ENCODE measurements at regions not wholly inside any gene's neighbourhood (a gene's known extent, or its start where the extent isn't known, plus 50 kb on each side); places are given as distances from the start of the nearest gene placed in this dataset.

DNA sequence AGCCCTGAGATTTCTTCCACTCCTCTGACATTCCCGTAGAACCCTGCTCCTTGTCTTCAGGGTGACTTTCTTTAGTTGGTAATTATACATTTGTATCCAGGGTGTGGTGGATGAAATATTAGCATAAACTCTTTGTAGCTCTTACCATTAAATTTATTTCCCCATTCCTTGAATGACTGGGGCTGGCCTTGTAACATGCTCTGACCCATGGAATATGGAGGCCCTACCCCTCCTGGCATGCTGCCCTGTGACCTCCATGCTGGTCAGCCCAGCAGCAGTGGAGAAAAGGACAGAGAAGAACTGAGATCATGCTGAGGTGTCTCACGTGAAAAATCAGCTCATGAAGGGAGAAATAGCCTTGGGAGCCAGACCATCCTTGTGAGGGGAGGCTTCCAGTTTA, 96.1 kb upstream of the PROK2 start:
- Mint-ChIP-seq H3K36me3 (ENCODE audit: insufficient read depth in 1 of 3, low read depth in 3 of 3) (no peaks in the 10 kb centered on the region), H3K27me3 (ENCODE audit: low read depth) (no peaks in the 10 kb centered on the region), H3K27ac (no peak overlapping the region; a peak in 1 of 7 replicates), H3K9me3 (no peaks in the 10 kb centered on the region), H3K4me3 (no peak overlapping the region), H3K4me1 (peaks cover 36 to 40% of the 10 kb centered on the region in 2 experiments)
- H4K91ac ChIP-seq (ENCODE audit: insufficient read length, low read depth, low read length): no peak overlapping the region
- H2BK5ac ChIP-seq (ENCODE audit: insufficient read length, low read length): no peak overlapping the region
- H3K27me3 ChIP-seq (ENCODE audit: insufficient read depth, low read length): no peaks in the 10 kb centered on the region
- no peak overlapping the region for H3K9ac ChIP-seq (ENCODE audit: extremely low read depth, insufficient read length, low read length)
- no peak overlapping the region for H2BK120ac ChIP-seq (ENCODE audit: low read depth, low read length, poor library complexity, severe bottlenecking)
- H2BK12ac ChIP-seq (ENCODE audit: insufficient read length, low read depth, low read length): no peak overlapping the region
- H3K23ac ChIP-seq (ENCODE audit: insufficient read length, low read depth, low read length): no peak overlapping the region
- H3K4ac ChIP-seq (ENCODE audit: low read depth, low read length): no peak overlapping the region
- no peak overlapping the region for H3T11ph ChIP-seq (ENCODE audit: low read length)
- TF ChIP-seq, protein P1, sequence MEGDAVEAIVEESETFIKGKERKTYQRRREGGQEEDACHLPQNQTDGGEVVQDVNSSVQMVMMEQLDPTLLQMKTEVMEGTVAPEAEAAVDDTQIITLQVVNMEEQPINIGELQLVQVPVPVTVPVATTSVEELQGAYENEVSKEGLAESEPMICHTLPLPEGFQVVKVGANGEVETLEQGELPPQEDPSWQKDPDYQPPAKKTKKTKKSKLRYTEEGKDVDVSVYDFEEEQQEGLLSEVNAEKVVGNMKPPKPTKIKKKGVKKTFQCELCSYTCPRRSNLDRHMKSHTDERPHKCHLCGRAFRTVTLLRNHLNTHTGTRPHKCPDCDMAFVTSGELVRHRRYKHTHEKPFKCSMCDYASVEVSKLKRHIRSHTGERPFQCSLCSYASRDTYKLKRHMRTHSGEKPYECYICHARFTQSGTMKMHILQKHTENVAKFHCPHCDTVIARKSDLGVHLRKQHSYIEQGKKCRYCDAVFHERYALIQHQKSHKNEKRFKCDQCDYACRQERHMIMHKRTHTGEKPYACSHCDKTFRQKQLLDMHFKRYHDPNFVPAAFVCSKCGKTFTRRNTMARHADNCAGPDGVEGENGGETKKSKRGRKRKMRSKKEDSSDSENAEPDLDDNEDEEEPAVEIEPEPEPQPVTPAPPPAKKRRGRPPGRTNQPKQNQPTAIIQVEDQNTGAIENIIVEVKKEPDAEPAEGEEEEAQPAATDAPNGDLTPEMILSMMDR (conservative IDR thresholded peaks at IDR 0.05): no peak
- H2BK20ac ChIP-seq (ENCODE audit: low read depth, low read length, poor library complexity, severe bottlenecking): no peak overlapping the region
- H3K79me2 ChIP-seq (ENCODE audit: insufficient read depth, low read length): no peaks in the 10 kb centered on the region
- H2BK15ac ChIP-seq (ENCODE audit: low read depth, low read length): no peak overlapping the region
- H3K56ac ChIP-seq (ENCODE audit: insufficient read length, low read depth, low read length): no peak overlapping the region
- DNase-seq: no peak
- no peak overlapping the region for H4K8ac ChIP-seq (replicated peaks; ENCODE audit: insufficient read length, low read depth, low read length)
- peaks cover 8% of the 10 kb centered on the region for H3K4me1 ChIP-seq (ENCODE audit: insufficient read depth, low read length)
- no peak overlapping the region for H3K27ac ChIP-seq (ENCODE audit: insufficient read length, low read depth, low read length)
- no peaks in the 10 kb centered on the region for H3K23me2 ChIP-seq (ENCODE audit: insufficient read length, low read depth, low read length, poor library complexity, severe bottlenecking)
- no peak overlapping the region for H3K18ac ChIP-seq (ENCODE audit: insufficient read length, low read depth, low read length)
- H3K79me1 ChIP-seq (ENCODE audit: insufficient read depth, low read depth, low read length, poor library complexity, severe bottlenecking): no peaks in the 10 kb centered on the region
- H2AFZ ChIP-seq (ENCODE audit: low read length): no peak overlapping the region
- no peak overlapping the region for H4K5ac ChIP-seq (ENCODE audit: insufficient read length, low read depth, low read length)
- no peaks in the 10 kb centered on the region for H3K9me3 ChIP-seq (ENCODE audit: control insufficient read depth, low read depth, low read length)
- no peak overlapping the region for H3K4me2 ChIP-seq (ENCODE audit: insufficient read depth, insufficient read length, low read length)
- H4K20me1 ChIP-seq (ENCODE audit: control insufficient read depth, insufficient read depth, insufficient read length): no peaks in the 10 kb centered on the region
- H2AK5ac ChIP-seq (ENCODE audit: insufficient read length, low read length): no peak overlapping the region
- whole genome bisulfite sequencing (ENCODE audit: extremely low coverage, insufficient read length, low lambda C conversion rate): no CpG with 5 or more reads among the region's 2 CpGs
- no peak overlapping the region for H3K14ac ChIP-seq (ENCODE audit: insufficient read depth, low read length)

Measured in H9 (cell line).